ENCODE measurements at regions not wholly inside any gene's neighbourhood (a gene's known extent, or its start where the extent isn't known, plus 50 kb on each side); places are given as distances from the start of the nearest gene placed in this dataset.
"Not testable (repeated sequence)": the region's sequence is repeated elsewhere in the genome, so short reads cannot be mapped to it uniquely, and the experiment has no call there.

GRCh38 chr6:113669606-113670005 is 187.5 kb upstream of the MARCKS start:
- no peak for DNase-seq (ENCODE audit: low read depth in 1 of 2, low spot score in 1 of 2)

- no peak for DNase-seq (ENCODE audit: low read depth in 1 of 2, low spot score in 1 of 2)
Observed at GRCh38 chr6:113671421-113671820, 185.7 kb upstream of the MARCKS start.

DNA sequence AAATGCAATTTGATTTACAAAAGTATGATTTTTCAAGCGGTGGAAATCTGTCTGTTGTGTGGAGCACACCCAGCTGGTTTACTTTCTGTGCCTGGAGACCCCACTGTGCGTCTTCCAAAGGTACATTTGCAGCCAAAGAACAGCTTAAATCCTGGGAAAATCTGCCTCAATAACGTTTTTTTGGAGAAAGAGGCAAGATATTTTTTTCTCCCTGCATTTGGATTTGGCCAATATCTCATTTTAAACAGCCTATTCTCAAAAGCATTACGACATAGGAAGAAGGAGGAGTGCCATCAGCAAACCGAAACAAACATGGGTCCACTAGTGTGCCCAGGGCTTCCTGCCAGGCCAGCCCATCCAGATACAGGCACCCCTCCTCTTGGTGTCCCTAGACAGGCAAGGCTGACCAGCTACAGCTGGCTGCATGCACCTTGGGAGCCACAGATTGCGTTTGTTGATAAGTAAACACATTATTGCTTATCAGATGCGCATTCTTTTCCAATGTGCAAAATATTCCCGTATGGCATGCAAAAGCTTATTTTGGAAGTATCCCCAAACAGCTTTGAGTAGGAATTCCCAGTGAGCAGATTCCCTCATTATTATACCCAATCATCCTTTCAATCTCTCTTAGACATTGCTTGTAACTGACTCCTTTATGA is 184.5 kb upstream of the MARCKS start:
- no peak for DNase-seq (ENCODE audit: low read depth in 1 of 2, low spot score in 1 of 2)

GRCh38 chr6:113674075-113674474 is 183.1 kb upstream of the MARCKS start:
- no peak for DNase-seq (ENCODE audit: low read depth in 1 of 2, low spot score in 1 of 2)

GRCh38 chr6:113676057-113676456 is 181.1 kb upstream of the MARCKS start:
- no peak for DNase-seq (ENCODE audit: low read depth in 1 of 2, low spot score in 1 of 2)

DNA sequence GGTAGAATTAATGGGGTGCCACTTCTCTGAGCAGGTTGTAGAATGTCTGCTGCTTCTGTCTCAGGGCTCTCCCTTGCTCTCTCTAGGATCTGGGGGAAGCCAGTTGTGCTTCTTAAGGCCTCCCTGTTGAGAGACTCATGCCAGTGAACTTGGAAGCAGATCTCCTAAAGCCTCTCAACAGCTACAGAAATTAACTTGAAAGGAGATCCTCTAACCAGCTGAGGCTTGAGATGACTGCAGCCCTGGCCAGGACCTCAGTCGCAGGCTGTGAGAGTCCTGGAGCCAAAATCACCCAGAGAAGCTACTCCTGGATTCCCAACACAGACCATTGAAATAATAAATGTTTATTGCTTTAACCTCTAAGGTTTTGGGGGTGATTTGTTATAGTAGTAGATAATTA is 180.2 kb upstream of the MARCKS start:
- no peak for DNase-seq (ENCODE audit: low read depth in 1 of 2, low spot score in 1 of 2)

- DNase-seq (ENCODE audit: low read depth in 1 of 2, low spot score in 1 of 2) = no peak
Observed at GRCh38 chr6:113679051-113679450, 178.1 kb upstream of the MARCKS start.

DNA sequence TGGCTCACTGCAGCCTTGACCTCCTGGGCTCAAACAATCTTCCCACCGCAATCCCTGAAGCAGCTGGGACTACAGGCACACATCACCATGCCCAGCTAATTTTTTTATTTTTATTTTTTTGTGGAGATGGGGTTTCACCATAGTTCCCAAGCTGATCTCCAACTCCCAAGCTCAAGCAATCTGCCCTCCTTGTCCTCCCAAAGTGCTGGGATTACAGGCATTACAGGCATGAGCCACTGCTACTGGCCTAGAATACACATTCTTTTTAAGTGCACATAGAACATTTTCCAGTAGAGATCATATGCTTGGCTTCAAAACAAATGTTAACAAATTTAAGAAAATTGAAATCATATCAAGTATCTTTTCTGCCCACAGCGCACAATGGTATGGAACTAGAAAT is 176.8 kb upstream of the MARCKS start:
- no peak for DNase-seq (ENCODE audit: low read depth in 1 of 2, low spot score in 1 of 2)

DNA sequence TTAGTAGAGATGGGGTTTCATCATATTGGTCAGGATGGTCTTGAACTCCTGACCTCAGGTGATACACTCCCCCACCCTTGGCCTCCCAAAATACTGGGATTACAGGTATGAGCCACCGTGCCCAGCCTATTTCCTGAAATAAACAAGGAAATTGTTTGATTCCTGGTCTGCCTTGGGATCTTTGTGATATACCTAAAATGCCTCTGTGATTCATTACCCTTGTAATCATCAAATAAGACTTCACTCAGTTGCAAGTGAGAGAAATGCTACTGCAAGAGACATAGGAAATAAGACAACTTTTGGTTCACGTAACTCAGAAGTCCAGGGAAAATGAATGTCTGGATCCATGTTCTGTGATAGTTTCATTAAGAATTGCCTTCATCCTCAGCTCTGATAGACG is 173.2 kb upstream of the MARCKS start:
- no peak for DNase-seq (ENCODE audit: low read depth in 1 of 2, low spot score in 1 of 2)

GRCh38 chr6:113684382-113684901 is 172.7 kb upstream of the MARCKS start:
- no peak for DNase-seq (ENCODE audit: low read depth in 1 of 2, low spot score in 1 of 2)

DNA sequence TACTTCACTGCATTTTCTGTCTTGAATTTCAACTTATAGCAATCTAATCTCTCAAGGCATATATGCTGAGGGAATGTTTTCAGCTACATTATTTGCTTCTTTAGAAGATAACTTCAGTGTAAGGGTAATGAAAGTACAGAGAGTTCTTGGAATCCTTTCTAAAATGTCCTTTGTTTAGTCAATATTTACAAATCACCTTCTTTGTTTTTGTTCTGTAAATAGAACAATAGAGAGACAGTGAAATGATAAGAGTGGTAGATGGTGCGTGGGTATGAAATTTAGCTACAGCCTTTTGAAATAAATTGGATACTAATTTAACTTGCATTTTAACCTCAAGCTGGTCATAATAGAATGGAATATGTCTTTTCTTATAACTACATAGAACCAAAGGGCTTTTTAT is 171.1 kb upstream of the MARCKS start:
- no peak for DNase-seq (ENCODE audit: low read depth in 1 of 2, low spot score in 1 of 2)

DNA sequence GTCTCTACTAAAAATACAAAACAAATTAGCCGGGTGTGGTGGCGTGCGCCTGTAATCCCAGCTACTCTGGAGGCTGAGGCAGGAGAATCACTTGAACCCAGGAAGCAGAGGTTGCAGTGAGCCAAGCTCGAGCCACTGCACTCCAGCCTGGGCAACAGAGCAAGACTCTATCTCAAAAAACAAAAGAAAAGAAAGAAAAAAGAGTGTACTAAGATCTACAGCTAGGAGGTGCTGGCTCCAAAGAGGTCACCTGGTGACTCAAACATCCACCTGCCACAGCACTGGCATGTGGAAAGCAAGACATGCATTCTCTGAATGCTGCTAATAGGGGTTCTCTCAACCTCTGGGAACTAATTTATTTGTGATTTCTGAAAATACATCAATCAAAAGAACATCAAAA is 167.5 kb upstream of the MARCKS start:
- not testable (repeated sequence) for DNase-seq (ENCODE audit: low read depth in 1 of 2, low spot score in 1 of 2)

- no peak for DNase-seq (ENCODE audit: low read depth in 1 of 2, low spot score in 1 of 2)
Observed at GRCh38 chr6:113690281-113691259, 166.6 kb upstream of the MARCKS start.

DNA sequence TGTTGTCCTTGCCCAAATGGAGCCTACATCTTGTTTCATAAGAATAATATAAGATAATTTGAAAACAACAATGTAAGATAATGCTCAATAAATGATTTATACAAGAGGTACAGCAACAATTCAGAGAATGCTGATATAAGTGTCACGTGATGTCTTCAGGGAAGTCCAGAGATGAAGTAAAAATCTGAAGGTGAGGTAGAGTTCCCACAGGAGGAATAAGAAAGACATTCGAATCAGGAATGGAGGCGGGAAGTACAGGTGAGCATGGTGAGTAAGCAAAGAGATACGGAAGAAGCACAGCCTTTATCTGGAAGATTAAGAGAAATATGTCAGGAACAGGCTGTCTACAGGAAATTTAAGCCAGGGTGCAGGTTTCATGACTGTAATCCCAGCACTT is 165.9 kb upstream of the MARCKS start:
- no peak for DNase-seq (ENCODE audit: low read depth in 1 of 2, low spot score in 1 of 2)

DNA sequence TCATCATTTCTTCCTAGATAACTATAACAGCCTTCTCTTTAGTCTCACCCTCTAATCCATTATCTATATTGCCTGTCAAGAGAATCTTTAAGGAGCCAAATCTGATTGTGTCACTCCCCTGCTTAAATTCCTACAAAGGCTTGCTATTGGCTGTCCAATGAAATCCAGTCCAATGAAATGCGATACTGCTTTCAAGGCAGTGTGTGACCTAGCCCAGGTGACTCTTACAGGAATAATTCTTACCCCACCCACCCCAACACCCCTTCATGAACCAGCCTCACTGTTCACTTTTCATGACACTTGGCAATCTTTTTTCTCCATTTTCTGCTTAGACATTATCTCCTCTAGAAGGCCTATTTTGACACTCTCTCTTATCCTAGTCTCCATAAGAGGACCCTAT is 163.3 kb upstream of the MARCKS start:
- no peak for DNase-seq (ENCODE audit: low read depth in 1 of 2, low spot score in 1 of 2)

DNA sequence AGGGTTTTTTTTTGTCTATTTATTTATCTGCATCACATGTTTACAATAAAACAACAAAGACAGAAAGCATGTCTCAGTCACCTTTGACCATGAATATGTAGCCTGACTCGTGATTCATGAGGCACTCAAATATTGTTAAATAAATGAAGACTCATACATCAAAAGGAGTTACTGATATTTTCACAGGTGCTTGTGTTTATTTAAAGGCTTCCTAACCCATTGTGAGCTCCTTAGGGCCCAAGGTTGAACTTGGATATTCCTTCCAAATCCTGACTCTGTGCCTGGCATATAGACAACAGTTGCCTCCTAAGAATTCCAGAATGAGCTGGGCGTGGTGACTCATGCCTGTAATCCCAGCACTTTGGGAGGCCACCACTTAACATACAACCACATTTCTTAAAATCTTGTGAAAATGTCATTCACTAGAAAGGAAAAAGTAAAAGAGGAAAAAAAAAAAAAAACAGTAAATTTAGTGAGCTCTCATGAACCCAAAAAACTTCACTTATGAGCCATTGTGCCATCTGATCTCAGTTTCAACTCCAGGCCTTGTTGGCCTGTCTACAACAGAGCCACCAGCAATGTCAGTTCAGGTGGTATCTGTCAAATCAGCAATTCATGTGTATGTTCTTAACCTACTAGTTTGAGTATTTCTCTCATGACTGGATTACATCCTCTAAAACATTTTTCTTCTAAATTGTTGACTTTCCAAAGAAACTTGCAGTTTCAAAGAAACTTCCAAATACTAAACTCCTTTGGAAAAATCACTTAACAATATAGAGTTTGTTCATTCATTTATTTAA is 162.7 kb upstream of the MARCKS start:
- no peak for DNase-seq (ENCODE audit: low read depth in 1 of 2, low spot score in 1 of 2)

DNA sequence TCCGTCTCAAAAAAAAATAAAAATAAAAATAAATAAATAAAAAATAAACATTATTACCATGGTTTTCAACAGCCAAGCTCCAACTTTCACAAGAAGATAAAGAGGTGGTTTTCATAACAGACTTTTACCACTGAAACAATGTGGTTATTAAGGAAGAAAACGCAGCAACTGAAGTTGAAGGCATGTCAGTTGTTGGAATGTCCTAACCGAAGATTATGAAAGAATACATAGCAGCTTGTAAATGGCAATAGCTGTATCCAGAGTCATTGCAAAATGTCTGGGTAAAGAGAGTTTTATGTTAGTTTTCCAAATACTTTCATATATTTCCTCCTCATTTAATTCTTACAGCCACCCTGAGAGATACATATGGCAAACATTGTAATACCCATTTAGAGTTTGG is 161.6 kb upstream of the MARCKS start:
- DNase-seq (ENCODE audit: low read depth in 1 of 2, low spot score in 1 of 2) = no peak

DNA sequence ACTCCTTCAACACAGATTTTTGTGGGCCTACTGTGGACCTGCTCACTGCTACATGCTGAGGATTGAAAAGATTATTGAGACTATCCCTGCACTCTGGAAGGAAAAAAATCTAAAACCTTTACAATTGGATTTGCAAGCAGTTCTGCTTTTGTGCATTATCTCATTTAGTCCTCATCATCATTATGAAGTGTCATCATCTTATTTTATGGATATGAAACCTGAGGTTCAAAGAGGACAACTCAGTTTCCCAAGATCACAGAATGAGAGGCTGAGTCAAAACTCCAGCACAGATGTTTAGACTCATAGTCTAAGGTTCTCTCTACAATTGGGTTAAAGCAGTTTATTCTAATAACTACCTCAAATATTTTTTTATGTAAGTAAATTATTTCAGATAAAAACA is 160.2 kb upstream of the MARCKS start:
- no peak for DNase-seq (ENCODE audit: low read depth in 1 of 2, low spot score in 1 of 2)

GRCh38 chr6:113697632-113698410 is 159.3 kb upstream of the MARCKS start:
- DNase-seq (ENCODE audit: low read depth in 1 of 2, low spot score in 1 of 2) = no peak

- DNase-seq (ENCODE audit: low read depth in 1 of 2, low spot score in 1 of 2) = no peak
Observed at GRCh38 chr6:113699239-113699638, 157.9 kb upstream of the MARCKS start.
